ENCODE measurements at regions not wholly inside any gene's neighbourhood (a gene's known extent, or its start where the extent isn't known, plus 50 kb on each side); places are given as distances from the start of the nearest gene placed in this dataset.

GRCh38 chr20:20933142-20933958, 172.8 kb downstream of the LINC00237 start:
- DNase-seq, result no peak

- no peak for DNase-seq
Measured at GRCh38 chr20:20932156-20932555, 174.0 kb downstream of the LINC00237 start.

DNA sequence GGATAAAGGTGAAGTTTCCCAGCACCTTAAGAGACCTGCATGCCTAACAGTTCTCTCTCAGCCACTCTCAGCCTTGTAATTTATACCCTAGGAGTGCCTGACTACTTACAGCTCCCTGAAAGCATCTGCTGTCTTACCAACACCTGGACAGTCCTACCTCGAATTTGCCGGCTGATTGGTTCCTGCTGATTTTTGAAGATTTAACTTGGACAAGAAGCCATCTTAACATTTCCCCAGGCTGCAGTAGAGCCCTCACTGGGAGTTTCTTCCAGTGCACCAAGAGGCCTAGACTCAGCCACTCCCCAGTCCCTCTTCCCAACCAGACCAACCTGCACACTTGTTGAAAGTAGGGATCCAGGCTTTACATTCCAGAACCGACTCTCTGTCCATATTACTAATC, 174.5 kb downstream of the LINC00237 start:
- no peak for DNase-seq

- DNase-seq, result no peak
Measured at GRCh38 chr20:20931024-20931423, 175.1 kb downstream of the LINC00237 start.

DNA sequence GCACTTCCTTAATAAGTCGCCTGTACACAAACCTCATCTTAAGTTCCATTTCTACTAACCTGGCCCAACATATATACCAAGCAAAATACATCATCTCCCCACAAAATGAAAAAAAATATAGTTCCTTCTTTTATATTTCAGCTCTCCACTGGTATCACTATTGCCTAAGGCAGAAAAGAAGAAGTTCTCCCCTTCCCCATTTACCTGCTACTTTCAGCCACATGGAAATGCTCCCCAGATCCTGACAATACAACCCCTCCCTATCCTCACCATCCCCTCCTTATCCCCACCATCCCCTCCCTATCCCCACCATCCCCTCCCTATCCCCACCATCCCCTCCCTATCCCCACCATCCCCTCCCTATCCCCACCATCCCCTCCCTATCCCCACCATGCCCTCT, 175.7 kb downstream of the LINC00237 start:
- no peak for DNase-seq

GRCh38 chr20:20929341-20929740, 176.8 kb downstream of the LINC00237 start:
- no peak for DNase-seq

- no peak for DNase-seq
Measured at GRCh38 chr20:20926222-20926905, 179.8 kb downstream of the LINC00237 start.

- no peak for DNase-seq
Measured at GRCh38 chr20:20920433-20920832, 185.7 kb downstream of the LINC00237 start.

GRCh38 chr20:20915844-20916243, 190.3 kb downstream of the LINC00237 start:
- DNase-seq, result no peak

DNA sequence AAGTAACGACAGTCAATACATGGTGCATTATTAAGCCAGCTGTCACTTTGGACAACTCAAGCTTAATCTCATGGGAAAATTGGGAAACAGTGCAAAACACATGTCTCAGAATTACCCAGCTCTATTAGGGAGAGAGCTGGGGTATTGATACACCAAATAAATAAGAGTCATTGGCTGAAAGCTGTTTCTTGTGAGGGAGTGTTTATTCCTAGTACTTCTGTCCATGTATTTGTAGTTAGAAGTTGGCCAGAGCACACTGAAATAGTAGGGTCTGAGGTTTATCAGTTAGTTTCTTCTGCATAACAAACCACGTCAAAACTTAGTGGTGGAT, 192.0 kb upstream of the RALGAPA2 start:
- no peak for DNase-seq

- no peak for DNase-seq
Measured at GRCh38 chr20:20903773-20904500, 191.5 kb upstream of the RALGAPA2 start.

GRCh38 chr20:20897922-20898321, 185.5 kb upstream of the RALGAPA2 start:
- no peak for DNase-seq

- no peak for DNase-seq
Measured at GRCh38 chr20:20897145-20897544, 184.7 kb upstream of the RALGAPA2 start.

DNA sequence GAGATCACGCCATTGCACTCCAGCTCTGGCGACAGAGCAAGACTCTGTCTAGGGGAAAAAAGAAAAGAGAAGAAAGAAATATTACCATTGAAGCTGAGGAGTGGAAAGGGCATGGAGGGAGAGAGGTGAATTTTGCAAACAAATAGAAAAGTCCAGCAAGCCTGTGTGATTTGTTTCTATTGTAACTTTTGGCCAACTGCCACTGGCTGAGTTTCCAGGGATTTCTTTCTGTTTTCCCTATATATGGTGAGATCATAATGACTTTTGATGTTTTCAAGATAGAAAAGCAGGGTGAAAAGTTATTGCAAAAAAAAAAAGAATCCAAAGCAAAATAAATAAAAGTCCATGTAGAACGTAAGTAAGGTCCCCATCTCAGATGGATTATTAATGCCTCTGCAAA, 184.2 kb upstream of the RALGAPA2 start:
- no peak for DNase-seq

- DNase-seq, result no peak
Measured at GRCh38 chr20:20895537-20895936, 183.1 kb upstream of the RALGAPA2 start.

GRCh38 chr20:20894753-20895152, 182.3 kb upstream of the RALGAPA2 start:
- no peak for DNase-seq

DNA sequence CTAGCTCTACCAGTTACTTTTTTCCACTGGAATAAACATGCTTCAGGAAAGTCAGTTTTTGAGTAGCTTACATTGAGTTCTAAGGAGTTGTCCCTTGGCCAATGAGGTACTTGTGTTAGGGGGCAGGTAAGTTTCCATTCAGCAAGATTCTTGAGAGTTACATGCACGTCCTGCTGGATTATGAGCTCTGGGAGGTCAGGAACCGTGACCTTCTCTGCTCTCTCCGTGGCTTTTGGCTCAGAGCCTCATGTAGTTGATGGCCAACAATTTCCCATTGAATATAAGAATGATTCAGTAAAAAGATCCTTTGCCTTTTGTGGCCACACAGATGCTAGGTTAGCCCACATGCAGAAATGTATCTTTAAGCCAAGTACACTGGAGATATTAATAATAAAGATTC, 181.8 kb upstream of the RALGAPA2 start:
- DNase-seq, result no peak

DNA sequence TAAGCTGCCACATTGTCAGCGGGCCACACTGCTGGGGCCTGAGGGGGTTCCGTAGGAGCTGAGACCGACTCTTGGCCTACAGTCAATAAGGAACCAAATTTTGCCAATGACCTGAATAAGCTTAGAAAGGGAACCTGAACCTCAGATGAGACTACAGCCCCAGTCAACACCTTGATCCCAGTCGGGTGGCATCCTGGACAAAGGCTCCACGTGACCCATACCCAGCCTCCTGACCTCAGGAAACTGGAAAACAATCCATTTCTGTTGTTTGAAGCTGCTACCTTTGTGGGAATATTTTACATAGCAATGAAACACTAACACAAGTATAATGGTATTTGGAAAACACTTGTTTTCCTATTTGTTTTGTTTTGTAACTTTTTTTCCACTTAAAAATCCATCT, 179.9 kb upstream of the RALGAPA2 start:
- no peak for DNase-seq

GRCh38 chr20:20890751-20891150, 178.3 kb upstream of the RALGAPA2 start:
- DNase-seq, result no peak

- no peak for DNase-seq
Measured at GRCh38 chr20:20888936-20889335, 176.5 kb upstream of the RALGAPA2 start.

DNA sequence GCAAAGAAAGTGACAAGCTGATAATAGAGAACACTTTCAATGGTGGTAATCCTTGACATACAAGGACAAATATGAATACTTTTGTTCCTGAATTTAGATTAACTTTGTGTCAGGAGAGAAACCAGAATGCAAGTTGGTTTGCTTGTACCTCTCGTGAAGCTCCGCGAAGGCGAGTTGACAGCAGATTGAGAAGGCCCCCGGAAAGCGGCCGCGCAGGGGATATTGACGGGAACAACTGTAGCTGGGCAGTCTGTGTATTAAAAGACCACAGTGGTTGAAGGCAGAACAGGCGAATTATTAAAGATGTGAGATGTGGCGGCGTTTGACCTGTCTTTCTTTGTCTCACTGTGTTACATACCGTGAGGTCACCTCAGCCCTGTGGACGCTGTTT, 175.8 kb upstream of the RALGAPA2 start:
- no peak for DNase-seq

DNA sequence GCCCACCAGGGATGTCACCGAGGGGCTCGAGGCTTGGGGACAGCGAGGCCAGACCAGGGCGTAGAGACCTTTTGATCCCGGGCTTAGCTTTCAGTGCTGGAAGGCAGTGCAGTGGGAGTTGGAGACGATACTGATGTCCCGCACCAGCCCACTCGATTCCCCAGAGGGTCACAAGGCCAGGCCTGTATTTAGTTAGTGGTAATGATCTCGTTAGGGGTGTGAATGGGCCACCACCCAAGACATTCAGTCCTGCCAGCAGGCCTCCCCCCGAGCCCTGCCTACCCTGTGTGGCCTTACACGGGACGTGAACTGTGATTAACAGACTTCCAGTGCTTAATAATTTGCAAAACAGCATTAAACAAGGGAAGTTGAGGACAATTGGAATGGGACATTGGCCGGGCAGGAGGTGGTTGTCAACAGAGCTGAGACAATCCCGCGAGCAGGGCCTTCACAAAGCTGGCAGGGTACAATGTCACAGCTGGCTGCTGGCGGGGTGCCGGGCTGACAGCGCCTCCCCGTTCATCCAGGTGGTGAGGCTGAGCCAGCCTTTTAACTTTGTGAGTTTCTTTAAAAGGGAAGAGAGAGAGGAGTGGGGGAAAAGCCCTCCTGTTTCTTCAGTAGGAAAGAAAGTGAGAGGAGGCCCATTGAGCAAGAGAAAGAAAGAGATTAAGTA, 175.3 kb upstream of the RALGAPA2 start:
- no peak for DNase-seq

DNA sequence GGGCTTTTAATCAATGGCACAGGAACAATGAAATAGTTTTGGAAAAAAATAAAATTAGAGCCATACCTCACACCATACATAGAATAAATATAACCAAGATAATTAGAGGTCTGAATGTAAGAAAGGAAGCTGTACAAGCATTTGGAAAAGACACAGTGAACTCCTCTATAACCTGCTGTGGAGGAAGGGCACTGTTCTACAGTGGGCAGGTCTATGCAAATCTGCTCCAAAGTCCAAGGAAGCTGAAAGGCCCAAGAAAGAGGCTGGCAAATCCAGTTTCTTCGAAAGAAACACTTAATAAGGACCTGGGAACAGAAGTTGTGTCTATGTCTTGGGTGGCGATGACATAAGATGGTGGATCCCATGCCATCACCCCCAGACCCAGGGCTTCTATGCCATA, 169.4 kb upstream of the RALGAPA2 start:
- DNase-seq, result no peak
